SK-N-SH (cell line): ENCODE measurements at regions not wholly inside any gene's neighbourhood (a gene's known extent, or its start where the extent isn't known, plus 50 kb on each side); places are given as distances from the start of the nearest gene placed in this dataset.

Experiments
- CTCF ChIA-PET: fragments of 300-600, 350-600 bp; formaldehyde crosslinking; extraction: SDS; loops from one replicate; lab custom pipeline; 2021; lab: Yijun Ruan, JAX
- POLR2A ChIA-PET: fragments of 350-600 bp; sonication (Branson Sonifier 250); formaldehyde crosslinking; extraction: SDS; loops from one replicate; lab custom pipeline; 2020; ENCODE audit warnings: antibody characterized with exemption, inconsistent platforms; lab: Yijun Ruan, JAX
- DNase-seq: peaks from one replicate; pipeline ENCODE4 v3.0.0; 2012
- H2AFZ ChIP-seq: fragments of 200-600 bp; sonication (generic); 2 replicates; pipeline ENCODE4 v1.8.1; 2016; ENCODE audit warnings: antibody characterized with exemption, mild to moderate bottlenecking, low read depth
- H3F3A ChIP-seq: fragments of 200-600 bp; sonication (generic); replicated peaks from 2 replicates; pipeline ENCODE3; 2016; ENCODE audit warnings: antibody characterized with exemption, mild to moderate bottlenecking; ENCODE audit not compliant: insufficient read depth
- H3K27ac ChIP-seq, 2 experiments: fragments of 200-500 bp in 1 of 2; fragments of 200-600 bp in 1 of 2; sonication (Bioruptor generic) in 1 of 2; sonication (generic), shearing (Covaris generic) in 1 of 2; 2 replicates each; pipeline versions ENCODE4 v1.5.1 to v1.6.1; 2014 to 2016; ENCODE audit warnings: low read depth in 2 of 2, inconsistent platforms in 1 of 2, low read length in 1 of 2, mild to moderate bottlenecking in 1 of 2, mixed read lengths in 1 of 2
- H3K27me3 ChIP-seq: fragments of 200-600 bp; sonication (generic), shearing (Covaris generic); 2 replicates; pipeline ENCODE4 v1.6.1; 2016; ENCODE audit warnings: mixed run types; ENCODE audit not compliant: insufficient read depth
- H3K36me3 ChIP-seq, 2 experiments: fragments of 200-500 bp in 1 of 2; fragments of 200-600 bp in 1 of 2; sonication (Bioruptor generic) in 1 of 2; sonication (generic) in 1 of 2; replicated peaks in 1 of 2; 2 replicates each; pipeline versions ENCODE3 to v1.5.1; 2014 to 2016; ENCODE audit warnings: low read length in 1 of 2, mild to moderate bottlenecking in 1 of 2; ENCODE audit not compliant: insufficient read depth in 2 of 2, control insufficient read depth in 1 of 2
- H3K4me1 ChIP-seq, 2 experiments: fragments of 200-500 bp in 1 of 2; fragments of 200-600 bp in 1 of 2; sonication (Bioruptor generic) in 1 of 2; sonication (generic), shearing (Covaris generic) in 1 of 2; 2 replicates each; pipeline versions ENCODE4 v1.5.1 to v1.6.1; 2014 to 2016; ENCODE audit warnings: low read depth in 1 of 2, low read length in 1 of 2, mixed run types in 1 of 2; ENCODE audit not compliant: insufficient read depth in 2 of 2, control insufficient read depth in 1 of 2
- H3K4me2 ChIP-seq: fragments of 200-600 bp; sonication (generic), shearing (Covaris generic); 2 replicates; pipeline ENCODE4 v1.6.1; 2017; ENCODE audit warnings: mixed run types
- H3K4me3 ChIP-seq, 2 experiments: fragments of 200-500 bp in 1 of 2; fragments of 200-600 bp in 1 of 2; sonication (Bioruptor generic) in 1 of 2; sonication (generic), shearing (Covaris generic) in 1 of 2; 2 replicates each; pipeline versions ENCODE4 v1.5.1 to v1.8.1; 2014 to 2016; ENCODE audit warnings: low read depth in 2 of 2, inconsistent platforms in 1 of 2, low read length in 1 of 2, mild to moderate bottlenecking in 1 of 2, mixed read lengths in 1 of 2, moderate library complexity in 1 of 2
- H3K79me2 ChIP-seq: fragments of 200-600 bp; sonication (generic); 2 replicates; pipeline ENCODE4 v1.8.1; 2017; ENCODE audit warnings: mild to moderate bottlenecking; ENCODE audit not compliant: insufficient read depth
- H3K9ac ChIP-seq: fragments of 200-600 bp; sonication (generic); 2 replicates; pipeline ENCODE4 v1.6.1; 2017; ENCODE audit warnings: mixed run types
- H3K9me2 ChIP-seq: fragments of 200-600 bp; sonication (generic); 2 replicates; pipeline ENCODE4 v1.6.1; 2017; ENCODE audit warnings: mixed run types
- H3K9me3 ChIP-seq: fragments of 200-600 bp; sonication (generic); 2 replicates; pipeline ENCODE4 v1.6.1; 2017; ENCODE audit warnings: mixed run types, mild to moderate bottlenecking, moderate library complexity
- H4K20me1 ChIP-seq: fragments of 200-600 bp; sonication (generic); 2 replicates; pipeline ENCODE4 v1.6.1; 2017; ENCODE audit warnings: mild to moderate bottlenecking, mixed run types; ENCODE audit not compliant: insufficient read depth
- EP300 ChIP-seq, 2 experiments: IDR thresholded peaks; 2 replicates each; pipeline versions ENCODE4 v1.4.0 to v1.6.1; 2012; ENCODE audit warnings: borderline replicate concordance in 1 of 2, low read depth in 1 of 2, low read length in 1 of 2
- EZH2phosphoT487 ChIP-seq: fragments of 200-600 bp; sonication (generic); IDR thresholded peaks from 2 replicates; pipeline ENCODE4 v1.6.1; 2017; ENCODE audit warnings: low read depth, mixed run types, mild to moderate bottlenecking, antibody characterized with exemption, moderate library complexity, borderline replicate concordance
- FOSL2 ChIP-seq: IDR thresholded peaks from 2 replicates; pipeline ENCODE4 v1.4.0; 2012; ENCODE audit warnings: low read depth, mild to moderate bottlenecking, moderate library complexity, borderline replicate concordance
- FOXJ3 ChIP-seq: sonication (generic); formaldehyde crosslinking; IDR thresholded peaks from 2 replicates; pipeline ENCODE4 v1.5.1; 2020; ENCODE audit warnings: mild to moderate bottlenecking, missing genetic modification reagents
- FOXM1 ChIP-seq: IDR thresholded peaks from 2 replicates; pipeline ENCODE4 v1.4.0; 2012; ENCODE audit warnings: low read depth, mild to moderate bottlenecking
- GABPA ChIP-seq: IDR thresholded peaks from 2 replicates; pipeline ENCODE4 v1.4.0; 2012; ENCODE audit warnings: low read depth, mild to moderate bottlenecking
- GATA2 ChIP-seq: sonication (generic); formaldehyde crosslinking; IDR thresholded peaks from 2 replicates; pipeline ENCODE4 v1.5.0; 2020; ENCODE audit warnings: mild to moderate bottlenecking, missing genetic modification reagents
- MAX ChIP-seq: IDR thresholded peaks from 2 replicates; pipeline ENCODE4 v1.4.0; 2012; ENCODE audit warnings: low read depth
- MEF2A ChIP-seq: IDR thresholded peaks from 2 replicates; pipeline ENCODE4 v1.4.0; 2012; ENCODE audit warnings: low read depth, borderline replicate concordance
- PBX3 ChIP-seq: IDR thresholded peaks from 2 replicates; pipeline ENCODE4; 2012
- RCOR1 ChIP-seq: fragments of 150-350 bp; IDR thresholded peaks from 2 replicates; pipeline ENCODE4 v1.6.1; 2017; ENCODE audit warnings: antibody characterized with exemption, low read length
- RXRA ChIP-seq: IDR thresholded peaks from 2 replicates; pipeline ENCODE4 v1.4.0; 2012; ENCODE audit warnings: low read depth, mild to moderate bottlenecking, borderline replicate concordance
- SIN3A ChIP-seq: IDR thresholded peaks from 2 replicates; pipeline ENCODE4 v1.6.1; 2012; ENCODE audit warnings: low read depth, mild to moderate bottlenecking, low read length, moderate library complexity, borderline replicate concordance
- YY1 ChIP-seq: IDR thresholded peaks from 2 replicates; pipeline ENCODE4 v1.4.0; 2012; ENCODE audit warnings: low read depth, mild to moderate bottlenecking
- WGBS: methylation state at CpG from one replicate; pipeline ENCODE4 v1.1.6; 2017; ENCODE audit warnings: low lambda C conversion rate; 5-methylcytosine and 5-hydroxymethylcytosine counted together
- TF ChIP-seq, protein P1 (sequence below): fragments of 150-350 bp; IDR thresholded peaks from 2 replicates; pipeline ENCODE4 v1.6.1; 2016; ENCODE audit warnings: mild to moderate bottlenecking, low read depth, low read length
- TF ChIP-seq, protein P2 (sequence below): IDR thresholded peaks from 2 replicates; pipeline ENCODE4 v1.4.0; 2012; ENCODE audit warnings: low read depth, borderline replicate concordance
- TF ChIP-seq, protein P3 (sequence below): IDR thresholded peaks from 2 replicates; pipeline ENCODE4 v1.4.0; 2012; ENCODE audit warnings: low read depth, borderline replicate concordance
- TF ChIP-seq, protein P4 (sequence below): fragments of 200-600 bp; sonication (generic); IDR thresholded peaks from 2 replicates; pipeline ENCODE4 v1.6.1; 2017; ENCODE audit warnings: antibody characterized with exemption, mild to moderate bottlenecking, moderate library complexity
- TF ChIP-seq, protein P5 (sequence below): fragments of 150-350 bp; IDR thresholded peaks from 2 replicates; pipeline ENCODE4 v1.6.1; 2017; ENCODE audit warnings: antibody characterized with exemption, low read length, low read depth, borderline replicate concordance

DNA sequence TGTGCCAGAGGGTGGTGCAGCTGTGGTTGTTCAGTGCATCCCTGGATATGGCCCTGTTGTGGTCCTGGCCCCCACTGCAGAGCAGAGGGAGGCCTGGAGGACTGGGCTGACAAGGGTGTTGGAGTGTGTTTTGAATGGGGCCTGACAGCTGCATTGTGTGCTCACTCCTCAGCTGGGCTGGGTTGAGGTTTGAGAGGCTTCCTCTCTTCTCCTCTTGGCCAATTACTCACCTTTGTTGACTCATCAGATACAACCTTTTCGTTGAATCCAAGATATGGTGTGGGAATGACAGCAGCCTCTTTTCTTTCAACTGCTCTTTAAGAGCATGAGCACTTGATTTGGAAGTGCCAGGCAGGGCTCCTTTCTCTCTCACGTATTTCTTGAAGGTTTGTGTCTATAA is 228.5 kb upstream of the COBL start:
- TF ChIP-seq EP300 (IDR thresholded peaks at IDR 0.05; ENCODE audit: borderline replicate concordance in 1 of 2, low read depth in 1 of 2, low read length in 1 of 2) (no peak), FOXM1 (no peak), GABPA (no peak), RCOR1 (no peak), MEF2A (no peak), MAX (no peak), FOSL2 (no peak), EZH2phosphoT487 (no peak), YY1 (no peak), SIN3A (no peak), PBX3 (no peak), FOXJ3 (CRISPR knock-in tag) (no peak), RXRA (no peak), GATA2 (no peak)
- TF ChIP-seq, protein P1, sequence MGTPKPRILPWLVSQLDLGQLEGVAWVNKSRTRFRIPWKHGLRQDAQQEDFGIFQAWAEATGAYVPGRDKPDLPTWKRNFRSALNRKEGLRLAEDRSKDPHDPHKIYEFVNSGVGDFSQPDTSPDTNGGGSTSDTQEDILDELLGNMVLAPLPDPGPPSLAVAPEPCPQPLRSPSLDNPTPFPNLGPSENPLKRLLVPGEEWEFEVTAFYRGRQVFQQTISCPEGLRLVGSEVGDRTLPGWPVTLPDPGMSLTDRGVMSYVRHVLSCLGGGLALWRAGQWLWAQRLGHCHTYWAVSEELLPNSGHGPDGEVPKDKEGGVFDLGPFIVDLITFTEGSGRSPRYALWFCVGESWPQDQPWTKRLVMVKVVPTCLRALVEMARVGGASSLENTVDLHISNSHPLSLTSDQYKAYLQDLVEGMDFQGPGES, result no peak
- TF ChIP-seq, protein P2, sequence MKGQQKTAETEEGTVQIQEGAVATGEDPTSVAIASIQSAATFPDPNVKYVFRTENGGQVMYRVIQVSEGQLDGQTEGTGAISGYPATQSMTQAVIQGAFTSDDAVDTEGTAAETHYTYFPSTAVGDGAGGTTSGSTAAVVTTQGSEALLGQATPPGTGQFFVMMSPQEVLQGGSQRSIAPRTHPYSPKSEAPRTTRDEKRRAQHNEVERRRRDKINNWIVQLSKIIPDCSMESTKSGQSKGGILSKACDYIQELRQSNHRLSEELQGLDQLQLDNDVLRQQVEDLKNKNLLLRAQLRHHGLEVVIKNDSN, result no peak
- TF ChIP-seq, protein P3, sequence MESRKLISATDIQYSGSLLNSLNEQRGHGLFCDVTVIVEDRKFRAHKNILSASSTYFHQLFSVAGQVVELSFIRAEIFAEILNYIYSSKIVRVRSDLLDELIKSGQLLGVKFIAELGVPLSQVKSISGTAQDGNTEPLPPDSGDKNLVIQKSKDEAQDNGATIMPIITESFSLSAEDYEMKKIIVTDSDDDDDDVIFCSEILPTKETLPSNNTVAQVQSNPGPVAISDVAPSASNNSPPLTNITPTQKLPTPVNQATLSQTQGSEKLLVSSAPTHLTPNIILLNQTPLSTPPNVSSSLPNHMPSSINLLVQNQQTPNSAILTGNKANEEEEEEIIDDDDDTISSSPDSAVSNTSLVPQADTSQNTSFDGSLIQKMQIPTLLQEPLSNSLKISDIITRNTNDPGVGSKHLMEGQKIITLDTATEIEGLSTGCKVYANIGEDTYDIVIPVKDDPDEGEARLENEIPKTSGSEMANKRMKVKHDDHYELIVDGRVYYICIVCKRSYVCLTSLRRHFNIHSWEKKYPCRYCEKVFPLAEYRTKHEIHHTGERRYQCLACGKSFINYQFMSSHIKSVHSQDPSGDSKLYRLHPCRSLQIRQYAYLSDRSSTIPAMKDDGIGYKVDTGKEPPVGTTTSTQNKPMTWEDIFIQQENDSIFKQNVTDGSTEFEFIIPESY, result no peak
- TF ChIP-seq, protein P4, sequence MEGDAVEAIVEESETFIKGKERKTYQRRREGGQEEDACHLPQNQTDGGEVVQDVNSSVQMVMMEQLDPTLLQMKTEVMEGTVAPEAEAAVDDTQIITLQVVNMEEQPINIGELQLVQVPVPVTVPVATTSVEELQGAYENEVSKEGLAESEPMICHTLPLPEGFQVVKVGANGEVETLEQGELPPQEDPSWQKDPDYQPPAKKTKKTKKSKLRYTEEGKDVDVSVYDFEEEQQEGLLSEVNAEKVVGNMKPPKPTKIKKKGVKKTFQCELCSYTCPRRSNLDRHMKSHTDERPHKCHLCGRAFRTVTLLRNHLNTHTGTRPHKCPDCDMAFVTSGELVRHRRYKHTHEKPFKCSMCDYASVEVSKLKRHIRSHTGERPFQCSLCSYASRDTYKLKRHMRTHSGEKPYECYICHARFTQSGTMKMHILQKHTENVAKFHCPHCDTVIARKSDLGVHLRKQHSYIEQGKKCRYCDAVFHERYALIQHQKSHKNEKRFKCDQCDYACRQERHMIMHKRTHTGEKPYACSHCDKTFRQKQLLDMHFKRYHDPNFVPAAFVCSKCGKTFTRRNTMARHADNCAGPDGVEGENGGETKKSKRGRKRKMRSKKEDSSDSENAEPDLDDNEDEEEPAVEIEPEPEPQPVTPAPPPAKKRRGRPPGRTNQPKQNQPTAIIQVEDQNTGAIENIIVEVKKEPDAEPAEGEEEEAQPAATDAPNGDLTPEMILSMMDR, result no peak
- TF ChIP-seq, protein P5, sequence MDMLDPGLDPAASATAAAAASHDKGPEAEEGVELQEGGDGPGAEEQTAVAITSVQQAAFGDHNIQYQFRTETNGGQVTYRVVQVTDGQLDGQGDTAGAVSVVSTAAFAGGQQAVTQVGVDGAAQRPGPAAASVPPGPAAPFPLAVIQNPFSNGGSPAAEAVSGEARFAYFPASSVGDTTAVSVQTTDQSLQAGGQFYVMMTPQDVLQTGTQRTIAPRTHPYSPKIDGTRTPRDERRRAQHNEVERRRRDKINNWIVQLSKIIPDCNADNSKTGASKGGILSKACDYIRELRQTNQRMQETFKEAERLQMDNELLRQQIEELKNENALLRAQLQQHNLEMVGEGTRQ, result no peak
- Histone ChIP-seq H3K36me3 (no peaks in the 10 kb centered on the region), H3K9me3 (peaks cover 15% of the 10 kb centered on the region; the same call in 1 of the 2 replicates), H3K27ac (no peak overlapping the region), H3K9ac (no peak overlapping the region), H3K4me1 (no peaks in the 10 kb centered on the region), H4K20me1 (no peaks in the 10 kb centered on the region), H3K9me2 (no peaks in the 10 kb centered on the region), H2AFZ (no peak overlapping the region), H3K4me2 (no peak overlapping the region), H3K4me3 (no peak overlapping the region), H3F3A (no peaks in the 10 kb centered on the region), H3K79me2 (no peaks in the 10 kb centered on the region), H3K27me3 (no peaks in the 10 kb centered on the region)
- DNase-seq, result no peak
- 2% methylated on average over 2 of the region's 2 CpGs for WGBS
- ChIA-PET CTCF (interaction anchor here (1.0 kb wide), 1 partner anchor 383 kb away, joined by 3 read pairs; no protein-coding TSS in a partner anchor), POLR2A (no interaction called here)
